ENCODE measurements at regions not wholly inside any gene's neighbourhood (a gene's known extent, or its start where the extent isn't known, plus 50 kb on each side); places are given as distances from the start of the nearest gene placed in this dataset.
"Not testable (repeated sequence)": the region's sequence is repeated elsewhere in the genome, so short reads cannot be mapped to it uniquely, and the experiment has no call there.

DNA sequence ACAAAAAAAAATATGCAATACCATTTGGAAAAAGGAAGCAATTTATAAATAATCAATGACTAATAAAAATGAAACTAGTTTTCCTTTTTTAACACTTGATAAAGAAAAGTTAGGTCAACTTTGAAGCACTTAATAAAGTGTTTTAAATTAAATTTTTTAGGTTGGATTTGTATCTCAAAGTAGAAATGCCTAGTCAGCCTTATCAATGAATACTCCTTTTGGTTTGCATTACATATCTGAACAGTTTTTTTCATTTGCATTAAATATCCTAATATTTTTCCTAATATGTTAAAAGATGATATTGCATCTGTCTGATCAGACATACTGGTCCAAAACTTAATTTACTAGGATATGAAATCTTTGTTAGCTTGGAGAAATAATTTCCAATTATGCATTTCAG, 155.8 kb upstream of the ZFP42 start:
- no peak for FAIRE-seq

DNA sequence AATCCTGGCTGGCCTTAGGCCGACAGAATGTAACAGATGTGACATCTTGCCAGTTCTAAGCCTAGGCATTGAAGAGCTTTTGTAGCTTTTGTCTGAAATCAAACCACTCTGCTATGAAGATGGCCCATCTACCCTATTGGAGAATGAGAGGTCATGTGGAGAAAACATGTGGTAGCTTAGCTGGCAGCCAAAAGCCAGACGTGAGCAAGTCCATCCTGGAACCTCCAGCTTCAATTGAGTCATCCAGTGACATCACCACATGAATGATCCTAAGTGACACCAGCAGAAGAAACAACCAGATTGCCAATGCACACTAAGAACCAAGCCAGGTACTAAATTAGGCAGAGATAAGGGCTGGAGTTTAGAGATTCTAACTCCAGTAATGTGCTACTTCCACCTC, 154.8 kb upstream of the ZFP42 start:
- no peak for FAIRE-seq

DNA sequence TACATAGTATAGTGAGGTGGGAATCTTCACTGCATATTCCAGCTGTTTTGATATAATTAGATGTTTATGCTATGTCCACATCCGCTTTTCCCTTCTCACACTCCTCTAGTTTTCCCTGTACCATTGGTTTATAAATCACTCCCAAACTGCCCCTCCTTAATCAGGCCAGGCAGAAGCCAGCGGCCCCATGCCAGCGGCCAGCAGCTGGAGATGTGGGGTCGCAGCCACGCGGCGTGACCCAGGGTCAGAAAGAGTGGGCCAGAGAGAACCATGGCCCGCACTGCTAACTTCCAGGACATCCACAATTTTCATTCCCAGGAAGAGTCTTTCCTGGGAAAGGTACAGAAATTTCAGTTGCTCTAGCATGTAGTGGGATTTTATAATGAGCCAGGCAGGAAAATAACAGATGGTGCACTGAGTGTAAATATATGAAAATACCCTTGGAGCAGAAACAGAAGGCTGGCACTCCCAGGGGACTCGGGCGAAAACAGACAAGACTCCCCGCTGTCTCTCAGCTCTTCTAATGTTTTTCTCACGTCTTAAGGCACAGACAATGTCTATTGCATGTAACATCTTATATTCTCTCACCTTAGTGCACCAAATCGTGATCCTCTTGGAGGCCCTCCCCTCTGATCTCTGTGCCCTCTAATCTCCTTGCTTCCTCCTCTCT, 145.9 kb upstream of the ZFP42 start:
- no peak for FAIRE-seq

DNA sequence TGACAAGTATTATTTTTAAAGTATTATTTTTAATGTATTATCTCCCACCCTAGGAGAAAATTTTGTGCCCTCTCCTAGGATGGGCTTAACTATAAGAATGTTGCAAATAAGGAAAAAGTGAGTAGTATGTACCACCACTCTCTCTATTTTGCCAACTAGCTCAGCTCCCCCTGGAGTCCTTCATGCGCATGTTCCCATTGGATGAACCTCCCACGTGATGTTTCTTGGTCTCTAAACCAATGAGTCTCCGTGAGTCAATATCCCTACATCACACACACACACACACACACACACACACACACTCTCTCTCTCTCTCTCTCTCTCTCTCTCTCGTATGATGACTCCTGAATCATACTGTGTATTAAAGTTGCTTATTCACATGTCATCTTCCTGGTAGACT, 129.7 kb upstream of the ZFP42 start:
- FAIRE-seq: no peak

DNA sequence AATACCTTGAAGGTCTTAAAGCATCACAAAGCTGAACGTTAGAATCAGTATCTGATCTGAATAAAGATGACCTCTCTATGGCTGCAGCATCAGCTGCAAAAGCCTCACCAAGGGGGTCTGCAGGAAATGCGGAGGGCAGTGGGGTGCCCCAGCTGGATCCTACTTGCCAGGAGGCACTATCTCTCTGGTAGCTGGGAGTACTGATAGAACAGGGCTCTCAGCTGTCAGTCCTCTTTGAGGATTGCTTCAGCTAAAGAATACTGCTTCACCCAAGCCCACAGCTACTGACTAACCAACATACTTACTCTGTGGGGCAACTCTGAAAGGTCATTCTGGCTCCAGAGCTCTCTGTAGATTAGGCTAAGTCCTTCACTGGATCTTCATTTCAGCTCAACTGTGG, 112.5 kb upstream of the ZFP42 start:
- no peak for FAIRE-seq

DNA sequence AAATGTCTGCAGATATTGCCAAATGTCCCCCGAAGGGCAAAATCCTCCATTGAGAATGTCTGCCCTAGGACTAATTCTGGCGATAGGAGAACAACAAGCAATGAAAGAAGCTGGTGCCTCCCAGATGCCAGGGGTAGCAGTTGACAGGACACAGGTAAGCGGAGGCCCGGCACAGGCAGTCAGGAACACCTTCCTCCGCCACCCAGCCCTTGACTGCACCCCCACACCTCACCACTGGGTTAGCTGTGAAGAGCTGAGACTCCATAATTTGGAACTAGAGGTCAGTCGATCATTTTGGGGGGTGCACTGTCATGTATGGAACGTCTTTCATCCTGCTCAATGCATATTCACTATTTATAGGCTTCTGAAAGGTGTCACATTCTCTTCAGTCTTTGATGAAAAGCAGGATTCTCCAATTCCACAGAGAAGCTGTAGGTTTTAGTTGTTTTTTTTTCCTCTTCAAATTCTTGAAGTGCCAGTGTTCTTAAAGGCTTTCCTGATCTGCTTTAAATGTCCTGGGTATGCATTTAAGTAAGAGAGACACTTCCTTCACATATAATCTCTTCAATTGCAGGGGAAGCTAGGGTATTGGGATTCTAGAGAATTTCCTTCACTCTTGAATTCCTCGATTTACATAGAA, 111.6 kb upstream of the ZFP42 start:
- no peak for FAIRE-seq

DNA sequence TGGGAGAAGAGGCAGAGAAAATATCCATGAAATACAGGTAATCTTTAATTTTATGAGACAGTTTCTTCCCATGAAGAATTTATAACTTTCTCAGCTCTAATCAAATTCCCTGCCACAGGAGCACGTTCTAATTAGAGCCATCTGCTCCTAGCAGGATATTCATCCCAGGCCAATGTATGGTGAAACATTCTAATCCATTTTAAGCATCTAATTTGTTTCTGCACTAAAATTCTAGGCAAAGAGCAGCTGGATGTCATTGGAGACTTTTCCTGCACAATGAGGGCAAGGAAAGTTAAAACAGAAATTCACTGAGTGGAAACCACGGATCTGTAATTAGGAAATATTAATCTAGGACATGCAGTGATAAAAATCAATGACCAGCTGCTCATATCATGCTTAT, 107.7 kb upstream of the ZFP42 start:
- no peak for FAIRE-seq

DNA sequence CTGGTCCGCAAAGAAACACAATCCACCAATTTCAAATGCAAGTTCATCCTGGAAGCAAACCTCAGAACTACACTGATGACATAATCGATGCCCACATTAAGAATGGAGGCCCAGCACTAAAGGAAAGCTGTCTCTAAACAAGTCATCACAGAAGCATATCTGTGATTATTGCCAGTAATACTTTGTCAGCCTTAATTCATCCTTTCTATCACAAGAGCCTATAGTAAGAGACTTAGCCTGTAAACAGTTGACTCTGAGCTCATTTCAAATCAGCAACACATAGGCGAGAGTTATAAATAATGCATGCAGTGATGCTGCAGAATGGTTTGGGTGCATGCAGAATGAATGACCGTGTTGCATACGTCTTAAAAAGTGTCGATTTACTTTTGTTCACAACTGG, 105.9 kb upstream of the ZFP42 start:
- FAIRE-seq: no peak

DNA sequence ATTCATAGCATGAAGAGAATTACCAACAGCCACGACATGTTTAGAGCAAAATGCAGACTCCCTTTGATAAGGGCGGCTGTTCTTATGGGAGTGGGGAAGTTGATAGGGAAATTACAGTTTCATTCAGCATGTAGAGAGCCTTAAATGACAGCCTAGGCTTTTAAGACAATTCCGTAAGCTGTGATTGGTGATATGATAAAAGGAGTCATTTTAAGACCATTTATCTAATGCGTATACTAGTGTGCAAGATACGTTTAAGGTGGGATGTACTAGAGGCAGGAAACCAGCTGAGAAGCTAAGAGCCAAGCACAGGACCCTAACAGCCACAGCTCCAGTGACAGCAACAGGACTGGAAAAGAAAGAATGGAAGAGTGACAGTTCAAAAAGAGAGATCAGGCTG, 102.2 kb upstream of the ZFP42 start:
- no peak for FAIRE-seq

DNA sequence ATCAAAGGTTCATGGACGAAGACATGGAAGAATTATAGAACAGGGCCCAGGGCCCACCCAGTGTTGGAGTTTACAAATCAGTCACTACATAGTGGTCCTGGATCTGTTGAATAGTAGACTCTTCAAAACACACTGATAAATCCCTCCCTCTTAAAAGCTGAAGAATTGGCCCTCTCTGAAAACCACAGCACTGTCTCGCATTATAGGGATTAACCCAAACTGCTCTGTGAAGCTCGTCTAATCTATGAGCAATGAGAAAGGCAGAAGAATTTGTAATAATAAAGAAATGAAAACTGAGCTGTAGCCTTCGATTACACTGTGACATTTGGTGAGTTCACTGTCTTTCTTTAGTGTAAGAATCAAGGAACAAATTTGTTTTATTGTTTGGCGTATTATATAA, 92.5 kb upstream of the ZFP42 start:
- no peak for FAIRE-seq

DNA sequence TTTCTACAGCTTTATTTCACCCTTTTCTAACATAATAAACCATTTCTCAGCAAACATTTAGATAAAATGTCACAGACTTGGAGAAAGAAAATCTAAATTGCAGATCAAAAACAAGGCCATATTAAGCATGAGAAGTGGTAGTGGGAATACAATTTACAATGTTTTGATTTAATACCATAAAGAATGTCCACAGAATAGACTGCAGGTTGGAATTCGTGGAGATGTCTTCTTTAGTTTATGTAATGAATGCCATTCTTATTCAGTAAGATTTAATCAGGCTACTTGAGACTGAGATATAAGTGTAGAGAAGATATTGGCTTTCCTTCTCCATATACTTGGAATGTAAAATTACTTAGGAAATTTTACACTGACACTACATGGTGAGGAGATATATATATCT, 91.9 kb upstream of the ZFP42 start:
- FAIRE-seq: no peak

DNA sequence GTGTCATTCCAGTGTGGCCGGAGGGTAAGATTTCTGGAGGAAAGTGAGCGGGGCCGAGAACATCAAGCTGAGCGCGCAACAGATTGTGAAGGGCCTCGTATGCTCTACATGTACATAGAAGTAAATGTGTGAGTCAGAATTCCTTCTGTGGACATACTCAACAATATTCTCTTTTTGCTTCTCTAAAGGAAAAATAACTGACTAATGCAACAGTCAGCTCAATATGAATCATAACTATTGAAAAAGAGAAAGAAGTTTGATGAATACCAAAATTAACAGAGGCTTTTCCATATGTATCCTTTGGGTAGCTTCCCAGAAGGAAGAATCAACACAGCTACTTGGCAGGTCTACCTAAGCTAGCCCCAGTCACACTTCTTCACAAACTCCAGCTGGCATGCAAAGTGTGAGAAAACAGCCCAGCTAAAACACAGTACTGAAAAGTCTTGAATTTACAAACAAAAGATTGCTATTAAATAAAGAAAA, 87.5 kb upstream of the ZFP42 start:
- no peak for FAIRE-seq

DNA sequence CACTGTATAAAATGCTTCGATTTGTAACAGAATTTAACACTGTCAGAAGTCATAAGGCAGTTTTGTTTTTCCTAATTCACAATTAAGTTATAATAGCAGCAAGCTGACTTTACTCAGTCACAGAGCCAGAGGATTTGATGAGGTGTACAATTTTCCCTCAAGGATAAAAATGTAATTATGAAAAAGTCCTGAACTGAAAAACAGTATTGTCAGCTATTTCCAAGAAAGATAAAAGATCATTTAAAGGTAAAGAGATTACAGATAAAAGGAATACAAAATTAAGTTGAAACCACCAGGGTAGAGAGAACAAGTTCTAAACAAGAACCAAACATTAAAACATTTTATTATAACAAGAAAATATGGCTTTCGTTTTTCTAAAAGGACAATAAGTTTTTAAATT, 86.8 kb upstream of the ZFP42 start:
- FAIRE-seq: no peak

DNA sequence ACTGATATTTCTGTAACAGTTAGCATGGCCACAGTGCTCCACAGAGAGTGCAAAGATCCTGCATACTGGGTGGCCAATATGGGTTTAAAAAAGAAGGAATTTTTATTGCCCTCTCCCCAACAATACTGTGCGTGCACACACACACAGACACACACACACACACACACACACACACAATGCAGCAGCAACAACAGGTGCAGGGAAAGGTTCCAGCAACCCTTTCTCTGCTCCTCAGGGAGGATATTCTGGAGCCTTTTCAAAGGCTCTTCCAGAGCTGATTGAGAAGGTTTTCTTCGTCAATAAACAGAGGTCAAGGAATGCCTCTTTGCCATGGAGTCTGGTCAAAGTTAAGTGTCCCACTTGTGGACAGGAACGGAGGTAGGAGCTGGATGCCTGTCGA, 84.8 kb upstream of the ZFP42 start:
- no peak for FAIRE-seq

DNA sequence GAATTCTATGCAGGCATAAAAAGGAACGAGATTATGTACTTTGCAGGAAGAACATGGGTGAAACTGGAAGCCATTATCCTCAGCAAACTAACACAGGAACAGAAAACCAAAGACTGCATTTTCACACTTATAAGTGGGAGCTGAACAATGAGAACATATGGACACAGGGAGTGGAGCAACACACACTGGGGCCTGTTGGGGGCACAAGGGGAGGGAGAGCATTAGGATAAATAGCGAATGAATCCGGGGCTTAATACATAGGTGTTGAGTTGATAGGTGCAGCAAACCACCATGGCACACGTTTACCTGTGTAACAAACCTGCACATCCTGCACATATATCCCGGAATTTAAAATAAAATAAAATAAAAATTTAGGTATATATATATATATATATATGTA, 80.2 kb upstream of the ZFP42 start:
- not testable (repeated sequence) for FAIRE-seq

DNA sequence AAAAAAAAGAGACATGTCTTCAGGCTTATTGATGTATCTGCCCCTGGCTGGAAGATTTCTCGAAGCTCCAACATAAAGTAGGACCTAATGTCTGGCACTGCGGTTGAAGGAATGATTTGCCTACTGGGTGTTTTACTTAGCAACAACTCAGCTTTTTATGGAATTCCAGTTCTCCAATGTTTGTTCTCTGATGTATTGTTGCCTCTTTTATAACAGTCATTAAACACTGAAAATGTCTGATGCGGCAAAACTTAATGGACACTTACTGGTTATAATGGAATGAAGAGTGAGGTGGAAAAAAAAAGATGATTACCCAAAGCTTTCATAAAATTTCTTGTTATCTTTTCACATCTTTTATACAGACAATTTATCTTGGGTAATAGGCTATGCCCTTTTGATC, 75.6 kb upstream of the ZFP42 start:
- FAIRE-seq: no peak

DNA sequence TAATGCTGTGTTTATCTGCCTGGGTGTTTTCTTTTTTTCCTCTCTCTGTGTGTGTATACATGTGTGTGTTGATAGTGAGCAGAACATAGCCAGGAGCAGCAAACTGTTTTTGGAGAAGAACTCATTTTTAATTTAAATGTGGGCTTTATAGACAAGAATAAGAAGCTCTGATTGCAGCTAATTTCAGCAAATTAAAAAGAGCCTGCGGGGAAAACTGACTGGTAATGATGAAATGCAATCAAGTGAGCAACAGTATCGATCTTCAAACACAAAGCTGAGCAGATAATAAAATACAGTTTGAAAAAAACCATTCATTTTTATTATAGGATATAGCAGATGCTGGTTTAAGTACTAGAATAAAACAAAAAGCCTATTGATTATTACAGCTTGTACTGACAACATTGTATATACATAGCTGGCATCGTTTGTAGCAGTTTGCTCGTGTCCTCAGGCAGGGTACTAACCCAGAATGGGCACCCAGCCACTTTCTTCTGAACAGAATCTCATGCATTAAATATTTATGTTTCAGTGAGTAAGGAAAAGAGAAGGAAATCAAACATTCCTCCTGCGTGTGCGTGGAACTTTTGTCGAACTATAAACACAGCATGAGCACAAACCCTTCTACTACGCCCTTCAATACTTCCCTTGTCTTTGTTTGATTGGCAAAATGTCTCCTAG, 73.5 kb upstream of the ZFP42 start:
- FAIRE-seq: no peak

DNA sequence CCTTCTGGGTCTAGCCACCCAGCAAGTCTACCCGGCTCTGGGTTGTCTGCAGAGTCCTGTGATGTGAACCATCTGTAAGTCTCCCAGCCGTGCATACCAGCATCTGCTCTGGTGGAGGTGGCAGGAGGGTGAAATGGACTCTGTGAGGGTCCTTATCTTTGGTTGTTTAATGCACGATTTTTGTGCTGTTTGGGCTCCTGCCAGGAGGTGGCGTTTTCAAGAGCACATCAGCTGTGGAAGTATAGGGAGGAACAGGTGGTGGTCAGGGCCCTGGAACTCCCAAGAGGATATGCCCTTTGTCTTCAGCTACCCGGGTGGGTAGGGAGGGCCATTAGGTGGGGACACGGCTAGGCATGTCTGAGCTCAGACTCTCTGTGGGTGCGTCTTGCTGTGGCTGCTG, 66.5 kb upstream of the ZFP42 start:
- no peak for FAIRE-seq

DNA sequence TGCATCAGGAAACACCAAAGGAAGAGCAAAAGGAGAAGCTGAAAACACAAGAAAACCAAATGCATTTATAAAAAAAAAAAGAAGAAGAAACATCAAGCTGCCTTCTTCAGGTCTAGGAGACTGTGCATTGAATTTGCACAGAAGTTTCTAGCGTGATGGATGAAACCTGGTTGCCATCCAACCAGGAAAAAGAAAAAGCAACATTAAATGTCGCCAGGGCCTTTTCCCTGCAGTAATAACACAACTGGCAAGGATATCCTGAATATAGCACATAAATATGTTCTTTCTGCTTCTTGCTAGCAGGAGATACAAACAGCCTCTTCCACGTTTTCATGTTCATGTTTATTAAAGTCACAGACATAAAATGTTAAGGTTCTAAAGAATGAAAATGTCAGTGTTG, 60.8 kb upstream of the ZFP42 start:
- FAIRE-seq: no peak

DNA sequence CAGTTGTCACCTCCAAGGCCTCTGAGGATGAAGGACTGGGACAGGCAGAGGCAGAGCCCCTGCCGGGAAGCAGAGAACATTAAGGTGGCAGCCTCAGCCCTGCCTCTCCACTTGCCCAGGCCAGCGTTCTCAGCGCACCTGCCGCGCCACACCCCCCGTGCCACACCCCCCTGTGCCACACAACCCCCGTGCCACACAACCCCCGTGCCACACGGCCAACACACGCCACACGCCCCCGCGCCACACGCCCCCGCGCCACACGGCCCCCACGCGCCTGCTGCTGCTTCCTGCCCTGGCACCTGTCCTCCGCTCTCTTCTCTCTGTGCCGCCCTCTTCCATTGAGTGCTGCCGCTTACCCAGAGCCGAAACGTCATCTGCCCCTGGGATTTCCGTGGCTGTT, 58.0 kb upstream of the ZFP42 start:
- no peak for FAIRE-seq

DNA sequence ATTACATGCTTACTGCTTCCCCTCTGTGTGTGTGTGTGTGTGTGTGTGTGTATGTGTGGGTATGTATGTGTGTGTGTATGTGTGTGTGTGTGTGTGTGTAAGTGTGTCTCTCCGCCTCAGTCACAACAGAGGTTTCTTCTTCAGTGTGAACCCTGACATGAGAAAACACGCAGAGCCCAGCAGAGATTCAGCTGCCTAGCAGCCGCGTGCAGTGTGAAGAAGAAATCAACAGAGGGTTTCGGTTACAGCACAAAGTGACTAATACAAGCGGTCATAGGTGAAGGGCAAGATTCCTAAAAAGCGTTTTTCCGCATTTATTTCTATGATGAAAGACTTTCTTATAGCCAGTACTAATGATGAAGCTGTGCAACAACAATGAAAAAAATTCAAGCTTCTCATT, 55.3 kb upstream of the ZFP42 start:
- no peak for FAIRE-seq

DNA sequence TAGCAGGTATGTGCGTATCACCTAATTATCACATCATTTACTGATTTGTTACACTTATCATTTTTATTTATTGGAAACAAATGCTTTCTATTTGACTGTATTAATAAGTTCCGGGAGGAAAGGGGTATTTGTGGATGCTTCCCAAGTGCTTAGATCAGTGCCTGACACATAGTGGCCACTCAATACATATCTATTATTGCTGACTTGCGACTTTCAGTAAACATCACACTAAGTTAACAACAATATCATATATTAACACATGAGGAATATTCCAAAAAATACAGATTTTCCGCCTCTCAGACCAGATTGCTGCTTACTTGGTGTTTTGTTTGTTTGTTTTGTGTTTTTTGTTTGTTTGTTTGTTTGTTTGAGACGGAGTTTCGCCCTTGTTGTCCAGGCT, 52.6 kb upstream of the ZFP42 start:
- FAIRE-seq: no peak

DNA sequence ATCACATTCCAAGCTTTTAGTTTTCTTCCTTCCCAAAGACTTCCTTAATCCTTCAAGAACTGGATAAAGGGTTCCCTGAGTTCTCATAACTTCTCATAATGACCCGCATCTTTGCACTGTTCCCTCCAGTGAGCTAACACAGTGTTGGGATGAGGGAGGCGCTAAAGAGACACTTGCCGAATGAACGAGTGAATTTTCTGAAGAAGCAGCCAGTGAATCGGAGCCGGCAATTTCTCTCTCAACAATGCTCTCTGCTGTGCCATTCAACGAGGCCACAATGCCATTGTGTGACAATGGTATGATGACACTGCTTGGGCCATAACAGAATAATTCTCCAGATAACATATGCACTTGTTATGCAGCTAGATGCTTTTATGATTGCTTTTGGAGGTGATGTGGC, 51.4 kb upstream of the ZFP42 start:
- FAIRE-seq: no peak

Data from endometrium (tissue), 2 donors.